HepG2 (cell line): ENCODE measurements at regions not wholly inside any gene's neighbourhood (a gene's known extent, or its start where the extent isn't known, plus 50 kb on each side); places are given as distances from the start of the nearest gene placed in this dataset.

Experiments used
- ATAC-seq: fragments of 200-7000 bp; cut with Tn5 transposase; 3 replicates; pipeline ENCODE4 v1.9.1; 2020; ENCODE audit warnings: mild to moderate bottlenecking, moderate library complexity
- BruUV-seq: library from RNA; stranded (reverse); fragments of 400-500 nt; replicated peaks from 2 replicates; lab custom pipeline; 2021; lab: Mats Ljungman, UMichigan
- CTCF ChIA-PET: fragments of 300-600 bp; formaldehyde crosslinking; extraction: SDS; loops from one replicate; lab custom pipeline; 2021; ENCODE audit warnings: low total read pairs, inconsistent platforms, low intra/inter-chr PET ratio; lab: Yijun Ruan, JAX
- POLR2A ChIA-PET: fragments of 350-600 bp; sonication (Branson Sonifier 250); formaldehyde crosslinking; loops from one replicate; lab custom pipeline; 2020; ENCODE audit warnings: antibody characterized with exemption, inconsistent platforms; lab: Yijun Ruan, JAX
- DNase-seq: peaks from one replicate; pipeline ENCODE4 v3.0.0-alpha.2; 2015; ENCODE audit warnings: low spot score
- FAIRE-seq: peaks from 3 replicates; lab custom pipeline; 2011; peaks lifted over from hg19 to GRCh38; lab: Jason Lieb, UNC
- H2AFZ ChIP-seq: one replicate; pipeline ENCODE4 v1.6.1; 2011; ENCODE audit warnings: low read length, inconsistent platforms
- H3K27ac ChIP-seq: fragments of 300-600 bp; 3 replicates; pipeline ENCODE4 v1.8.0; 2011; ENCODE audit warnings: mixed run types, mild to moderate bottlenecking, mixed read lengths, low read length, inconsistent platforms; ENCODE audit not compliant: insufficient read depth; ENCODE audit errors: extremely low read length
- H3K27me3 ChIP-seq, 2 experiments: fragments of 200-600 bp in 1 of 2; 2 replicates in 1 of 2; 3 replicates in 1 of 2; pipeline versions ENCODE4 v1.6.0 to v1.8.0; 2011; ENCODE audit warnings: low read length in 2 of 2, mild to moderate bottlenecking in 2 of 2, moderate library complexity in 2 of 2, inconsistent platforms in 1 of 2; ENCODE audit not compliant: insufficient read depth in 2 of 2, control insufficient read depth in 1 of 2
- H3K36me3 ChIP-seq, 2 experiments: fragments of 200-600 bp in 1 of 2; replicated peaks in 1 of 2; 2 replicates in 1 of 2; 3 replicates in 1 of 2; pipeline versions ENCODE4 v1.5.1 to v1.8.0; 2011; ENCODE audit warnings: low read length in 2 of 2, inconsistent platforms in 1 of 2; ENCODE audit not compliant: insufficient read depth in 2 of 2, control insufficient read depth in 1 of 2
- H3K4me1 ChIP-seq: 2 replicates; pipeline ENCODE4 v1.5.1; 2012; ENCODE audit warnings: low read length, inconsistent platforms; ENCODE audit not compliant: insufficient read depth
- H3K4me2 ChIP-seq: 2 replicates; pipeline ENCODE4 v1.6.0; 2011; ENCODE audit warnings: low read depth, low read length, inconsistent platforms
- H3K4me3 ChIP-seq, 3 experiments: fragments of 200-600 bp in 1 of 3; sonication (generic), shearing (Covaris generic) in 1 of 3; replicated peaks in 1 of 3; 2 replicates each; pipeline ENCODE4 v1.5.1; 2011 to 2016; ENCODE audit warnings: low read length in 3 of 3, inconsistent platforms in 2 of 3, low read depth in 2 of 3, mild to moderate bottlenecking in 2 of 3, control low read depth in 1 of 3, mixed read lengths in 1 of 3; ENCODE audit not compliant: insufficient read depth in 1 of 3
- H3K79me2 ChIP-seq: one replicate; pipeline ENCODE4 v1.6.1; 2011; ENCODE audit warnings: low read length, inconsistent platforms; ENCODE audit not compliant: insufficient read depth
- H3K9ac ChIP-seq: 2 replicates; pipeline ENCODE4 v1.6.0; 2011; ENCODE audit warnings: mild to moderate bottlenecking, low read depth, low read length, inconsistent platforms; ENCODE audit not compliant: insufficient read depth
- H3K9me3 ChIP-seq: 2 replicates; pipeline ENCODE4 v1.5.1; 2012; ENCODE audit warnings: mild to moderate bottlenecking, low read length
- H4K20me1 ChIP-seq: 2 replicates; pipeline ENCODE4 v1.6.0; 2011; ENCODE audit warnings: inconsistent platforms, mild to moderate bottlenecking, low read length, moderate library complexity; ENCODE audit not compliant: insufficient read depth
- CBFB ChIP-seq: sonication (generic); formaldehyde crosslinking; IDR thresholded peaks from 2 replicates; pipeline ENCODE4 v1.4.0; 2020; ENCODE audit warnings: missing genetic modification reagents
- CEBPG ChIP-seq: IDR thresholded peaks from 2 replicates; pipeline ENCODE4 v1.6.1; 2016
- DNMT3B ChIP-seq: conservative IDR thresholded peaks from 2 replicates; pipeline ENCODE4 v1.6.1; 2016; ENCODE audit warnings: missing biosample characterization, control low read depth
- FOSL1 ChIP-seq: sonication (generic); formaldehyde crosslinking; IDR thresholded peaks from 2 replicates; pipeline ENCODE4 v1.9.0; 2021; ENCODE audit warnings: missing genetic modification reagents, borderline replicate concordance
- HNRNPUL1 ChIP-seq: fragments of 200-400 bp; formaldehyde crosslinking; IDR thresholded peaks from 2 replicates; pipeline ENCODE4 v1.6.1; 2017; ENCODE audit warnings: low read depth, mild to moderate bottlenecking, low read length, moderate library complexity
- PTBP1 ChIP-seq: fragments of 200-400 bp; formaldehyde crosslinking; IDR thresholded peaks from 2 replicates; pipeline ENCODE4 v1.6.1; 2018; ENCODE audit warnings: low read length, low read depth; ENCODE audit not compliant: poor library complexity, severe bottlenecking
- REL ChIP-seq: sonication (generic); formaldehyde crosslinking; conservative IDR thresholded peaks from 2 replicates; pipeline ENCODE4 v1.8.0; 2022; ENCODE audit warnings: mild to moderate bottlenecking, missing genetic modification reagents, moderate library complexity
- REPIN1 ChIP-seq: sonication (generic); formaldehyde crosslinking; IDR thresholded peaks from 2 replicates; pipeline ENCODE4 v1.8.0; 2022; ENCODE audit warnings: missing genetic modification reagents, low read depth, mild to moderate bottlenecking, borderline replicate concordance
- RFXANK ChIP-seq: IDR thresholded peaks from 2 replicates; pipeline ENCODE4 v1.6.1; 2016
- ZFP37 ChIP-seq: sonication (generic); formaldehyde crosslinking; IDR thresholded peaks from 2 replicates; pipeline ENCODE4 v1.4.0; 2020; ENCODE audit warnings: missing genetic modification reagents, borderline replicate concordance
- ZNF296 ChIP-seq: sonication (generic); formaldehyde crosslinking; conservative IDR thresholded peaks from 2 replicates; pipeline ENCODE4 v1.5.0; 2020; ENCODE audit warnings: mild to moderate bottlenecking, missing genetic modification reagents
- ZNF546 ChIP-seq: sonication (generic); formaldehyde crosslinking; conservative IDR thresholded peaks from 2 replicates; pipeline ENCODE4 v1.8.1; 2023; ENCODE audit warnings: mild to moderate bottlenecking, missing genetic modification reagents
- ZNF615 ChIP-seq: sonication (generic); formaldehyde crosslinking; IDR thresholded peaks from 2 replicates; pipeline ENCODE4 v1.5.0; 2020; ENCODE audit warnings: mild to moderate bottlenecking, missing genetic modification reagents, borderline replicate concordance
- ZNF83 ChIP-seq: sonication (generic); formaldehyde crosslinking; IDR thresholded peaks from 2 replicates; pipeline ENCODE4 v1.4.0; 2020; ENCODE audit warnings: missing genetic modification reagents, mild to moderate bottlenecking, borderline replicate concordance
- WGBS: methylation state at CpG from one replicate; pipeline ENCODE4 v1.1.6; 2017; ENCODE audit warnings: low lambda C conversion rate; 5-methylcytosine and 5-hydroxymethylcytosine counted together
- in situ Hi-C: cut with HindIII; loops from 2 replicates; pipeline ENCODE4 v1.10.0; 2017; ENCODE audit warnings: low pct_unique_long_range_greater_than_20kb; ENCODE audit not compliant: extremely low pct_ligation_motif_present
- intact Hi-C: fragments of 100-400 bp; cut with micrococcal nuclease; formaldehyde crosslinking; loops from one replicate; pipeline ENCODE4 v1.10.0; 2022; ENCODE audit not compliant: unreplicated experiment

DNA sequence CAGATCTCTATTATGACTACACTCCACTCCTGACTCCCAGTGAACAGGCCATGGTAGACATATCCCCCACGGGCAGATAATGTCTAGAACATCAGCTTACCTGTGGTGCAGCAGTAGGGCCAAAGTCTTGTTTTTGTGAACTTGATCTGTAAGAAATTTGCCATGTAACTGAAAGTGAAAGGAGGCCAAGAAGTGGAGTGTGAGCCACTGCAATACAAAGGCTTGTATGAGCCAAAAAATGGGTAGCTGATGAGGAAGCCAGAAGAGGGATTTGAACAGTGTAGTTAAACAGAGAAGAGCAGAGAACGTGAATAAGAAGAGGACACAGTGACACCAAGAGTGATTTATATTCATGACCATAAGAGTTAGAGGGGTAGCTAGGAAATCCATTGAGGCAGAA lies 361.7 kb downstream of the DMRT2 start:
- in situ Hi-C loops (no loop called here), intact Hi-C loops (no loop called here)
- Histone ChIP-seq H2AFZ (no peak overlapping the region), H3K9ac (no peak overlapping the region), H3K4me3 (no peak overlapping the region), H3K27me3 (no peaks in the 10 kb centered on the region), H3K27ac (no peak overlapping the region), H3K4me1 (no peaks in the 10 kb centered on the region), H3K9me3 (no peaks in the 10 kb centered on the region), H3K4me2 (no peak overlapping the region), H4K20me1 (no peaks in the 10 kb centered on the region), H3K79me2 (no peaks in the 10 kb centered on the region), H3K36me3 (no peaks in the 10 kb centered on the region)
- no peak for FAIRE-seq
- CTCF ChIA-PET: no interaction called here
- DNase-seq: no peak
- BruUV-seq: no TSS peak
- TF ChIP-seq CBFB (CRISPR knock-in tag) (no peak), RFXANK (no peak), ZNF83 (CRISPR knock-in tag) (no peak), CEBPG (CRISPR knock-in tag) (no peak), FOSL1 (CRISPR knock-in tag) (no peak), ZNF615 (CRISPR knock-in tag) (no peak), HNRNPUL1 (no peak), ZNF296 (no peak), ZNF546 (CRISPR knock-in tag) (no peak), REPIN1 (CRISPR knock-in tag) (no peak), ZFP37 (CRISPR knock-in tag) (no peak), DNMT3B (CRISPR knock-in tag) (no peak), PTBP1 (no peak), REL (CRISPR knock-in tag) (no peak)
- ATAC-seq: no peak
- 0% methylated on average over 2 of the region's 2 CpGs for WGBS
- POLR2A ChIA-PET: no interaction called here
